OCI-LY1 (cell line): ENCODE measurements at regions not wholly inside any gene's neighbourhood (a gene's known extent, or its start where the extent isn't known, plus 50 kb on each side); places are given as distances from the start of the nearest gene placed in this dataset.
"Not testable (repeated sequence)": the region's sequence is repeated elsewhere in the genome, so short reads cannot be mapped to it uniquely, and the experiment has no call there.

Experiments
- H2AFZ ChIP-seq: fragments of 200-600 bp; sonication (generic), shearing (Covaris generic); 2 replicates; pipeline ENCODE4 v1.6.0; 2014; ENCODE audit warnings: antibody characterized with exemption, mild to moderate bottlenecking, low read length
- H3F3A ChIP-seq: fragments of 200-600 bp; sonication (generic), shearing (Covaris generic); 2 replicates; pipeline ENCODE4 v1.6.0; 2014; ENCODE audit warnings: mild to moderate bottlenecking, antibody characterized with exemption, low read length, moderate library complexity; ENCODE audit not compliant: insufficient read depth
- H3K27ac ChIP-seq: fragments of 200-600 bp; sonication (generic); 2 replicates; pipeline ENCODE4 v1.5.1; 2014; ENCODE audit warnings: low read length, mixed run types, mild to moderate bottlenecking, low read depth; ENCODE audit not compliant: poor library complexity, severe bottlenecking
- H3K27me3 ChIP-seq: fragments of 200-600 bp; sonication (generic); 2 replicates; pipeline ENCODE4 v1.6.0; 2014; ENCODE audit warnings: antibody characterized with exemption, mild to moderate bottlenecking, low read length, moderate library complexity; ENCODE audit not compliant: insufficient read depth
- H3K36me3 ChIP-seq: fragments of 200-600 bp; sonication (generic); 2 replicates; pipeline ENCODE4 v1.6.1; 2014; ENCODE audit warnings: mild to moderate bottlenecking, antibody characterized with exemption, low read length, moderate library complexity, mixed read lengths; ENCODE audit not compliant: insufficient read depth
- H3K4me1 ChIP-seq: fragments of 200-600 bp; sonication (generic); 2 replicates; pipeline ENCODE4 v1.5.1; 2014; ENCODE audit warnings: mild to moderate bottlenecking, low read length, moderate library complexity; ENCODE audit not compliant: insufficient read depth, severe bottlenecking
- H3K4me2 ChIP-seq: fragments of 200-600 bp; sonication (generic), shearing (Covaris generic); 2 replicates; pipeline ENCODE4 v1.6.1; 2014; ENCODE audit warnings: low read length
- H3K4me3 ChIP-seq: fragments of 200-600 bp; sonication (generic); 2 replicates; pipeline ENCODE4 v1.5.1; 2014; ENCODE audit warnings: low read length, low read depth, mild to moderate bottlenecking, mixed read lengths; ENCODE audit not compliant: poor library complexity, severe bottlenecking
- H3K79me2 ChIP-seq: fragments of 200-600 bp; shearing (Covaris generic); 2 replicates; pipeline ENCODE4 v1.6.1; 2016; ENCODE audit warnings: mixed run types, low read length, mixed read lengths; ENCODE audit not compliant: insufficient read depth
- H3K9ac ChIP-seq: fragments of 200-600 bp; sonication (generic), shearing (Covaris generic); 2 replicates; pipeline ENCODE4 v1.6.1; 2014; ENCODE audit warnings: mild to moderate bottlenecking, low read length, mixed read lengths
- H3K9me2 ChIP-seq: fragments of 200-600 bp; sonication (generic), shearing (Covaris generic); 2 replicates; pipeline ENCODE4 v1.6.1; 2014; ENCODE audit warnings: low read depth, mild to moderate bottlenecking, low read length, mixed read lengths
- H3K9me3 ChIP-seq: fragments of 200-600 bp; shearing (Covaris generic); 2 replicates; pipeline ENCODE4 v1.6.1; 2014; ENCODE audit warnings: low read length, mixed read lengths
- H4K20me1 ChIP-seq: fragments of 200-600 bp; sonication (generic), shearing (Covaris generic); 2 replicates; pipeline ENCODE4 v1.6.0; 2016; ENCODE audit warnings: mild to moderate bottlenecking, low read length; ENCODE audit not compliant: insufficient read depth
- CTCF ChIP-seq: fragments of 200-600 bp; sonication (generic), shearing (Covaris generic); IDR thresholded peaks from 2 replicates; pipeline ENCODE4 v1.5.1; 2017; ENCODE audit warnings: mild to moderate bottlenecking, antibody characterized with exemption, low read length, moderate library complexity, mixed read lengths
- EZH2 ChIP-seq: fragments of 200-600 bp; sonication (generic), shearing (Covaris generic); IDR thresholded peaks from 2 replicates; pipeline ENCODE4 v1.8.0; 2017; ENCODE audit warnings: borderline replicate concordance, mixed run types, mild to moderate bottlenecking, antibody characterized with exemption, low read length, moderate library complexity, mixed read lengths

DNA sequence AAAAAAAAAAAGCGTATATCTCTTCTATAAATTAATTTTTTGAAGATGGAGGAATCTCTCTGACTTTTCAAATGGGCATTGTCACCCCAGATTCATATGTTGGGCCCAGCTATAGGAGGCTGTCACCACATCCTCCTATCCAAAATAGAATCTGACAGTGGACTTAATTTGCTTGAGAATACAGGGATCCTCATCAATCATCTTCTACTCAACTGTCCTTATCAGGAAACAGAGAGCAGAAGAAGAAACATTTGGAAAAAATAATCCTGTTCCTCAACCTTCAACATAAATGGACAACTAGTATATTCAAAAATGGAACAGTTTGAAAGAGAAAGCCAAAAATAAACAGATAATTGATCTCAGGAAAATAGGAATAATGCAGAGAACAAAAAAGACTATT, 725.4 kb upstream of the INTU start:
- H3K36me3 ChIP-seq = no peaks in the 10 kb centered on the region
- no peak for TF ChIP-seq EZH2
- TF ChIP-seq CTCF = no peak

GRCh38 chr4:126916049-126916625, 716.6 kb upstream of the INTU start:
- no peak overlapping the region for H3K9ac ChIP-seq
- no peaks in the 10 kb centered on the region for H3K4me1 ChIP-seq
- H3K9me2 ChIP-seq = no peaks in the 10 kb centered on the region
- H2AFZ ChIP-seq = no peak overlapping the region
- H3K27me3 ChIP-seq = no peaks in the 10 kb centered on the region
- H3K9me3 ChIP-seq = no peaks in the 10 kb centered on the region
- no peaks in the 10 kb centered on the region for H3K79me2 ChIP-seq
- no peak overlapping the region for H3K4me3 ChIP-seq
- H3K36me3 ChIP-seq = no peaks in the 10 kb centered on the region
- TF ChIP-seq CTCF (no peak), EZH2 (no peak)
- no peaks in the 10 kb centered on the region for H3F3A ChIP-seq
- no peak overlapping the region for H3K27ac ChIP-seq
- no peaks in the 10 kb centered on the region for H4K20me1 ChIP-seq
- no peak overlapping the region for H3K4me2 ChIP-seq

More for the DNA sequence above, 725.4 kb upstream of the INTU start:
- H3K4me2 ChIP-seq = no peak overlapping the region
- no peaks in the 10 kb centered on the region for H3K79me2 ChIP-seq
- no peaks in the 10 kb centered on the region for H3K9me2 ChIP-seq
- H3K27me3 ChIP-seq = no peaks in the 10 kb centered on the region
- no peak overlapping the region for H2AFZ ChIP-seq
- no peak overlapping the region for H3K9ac ChIP-seq
- no peaks in the 10 kb centered on the region for H3K4me1 ChIP-seq
- H3K27ac ChIP-seq = no peak overlapping the region
- H3F3A ChIP-seq = no peaks in the 10 kb centered on the region
- H3K9me3 ChIP-seq = no peaks in the 10 kb centered on the region
- no peak overlapping the region for H3K4me3 ChIP-seq
- H4K20me1 ChIP-seq = no peaks in the 10 kb centered on the region

DNA sequence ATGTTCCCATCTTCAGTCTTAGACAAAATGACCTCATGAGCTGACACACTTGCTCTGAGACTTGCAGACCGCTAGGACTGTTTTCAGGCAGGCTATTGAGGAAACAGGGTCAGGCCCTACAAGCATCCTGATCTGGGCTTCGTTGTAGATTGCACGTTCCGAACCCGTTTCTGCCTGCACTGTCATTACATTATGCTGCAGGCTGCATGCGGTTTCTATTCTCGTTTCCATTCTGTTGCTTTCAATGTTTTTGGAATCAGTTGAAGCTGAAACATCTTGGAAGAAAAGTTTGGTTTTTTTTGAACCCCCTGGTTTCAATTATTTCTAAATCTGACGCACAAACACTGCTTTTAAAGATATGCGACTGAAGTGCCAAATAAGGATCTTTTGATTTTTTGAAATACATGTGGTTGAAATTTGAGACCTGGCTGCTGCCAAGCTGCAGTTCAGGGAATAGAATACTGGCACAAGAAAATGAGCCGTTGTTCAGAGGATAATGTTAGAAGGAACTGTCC, 716.1 kb upstream of the INTU start:
- Histone ChIP-seq H3K9ac (no peak overlapping the region), H3K79me2 (no peaks in the 10 kb centered on the region), H3K9me2 (no peaks in the 10 kb centered on the region), H3K9me3 (no peaks in the 10 kb centered on the region), H3K27me3 (no peaks in the 10 kb centered on the region), H3K27ac (no peak overlapping the region), H3K36me3 (no peaks in the 10 kb centered on the region), H3K4me1 (no peaks in the 10 kb centered on the region), H3F3A (no peaks in the 10 kb centered on the region), H4K20me1 (no peaks in the 10 kb centered on the region), H3K4me2 (no peak overlapping the region), H3K4me3 (no peak overlapping the region), H2AFZ (no peak overlapping the region)
- TF ChIP-seq CTCF = no peak
- no peak for TF ChIP-seq EZH2

DNA sequence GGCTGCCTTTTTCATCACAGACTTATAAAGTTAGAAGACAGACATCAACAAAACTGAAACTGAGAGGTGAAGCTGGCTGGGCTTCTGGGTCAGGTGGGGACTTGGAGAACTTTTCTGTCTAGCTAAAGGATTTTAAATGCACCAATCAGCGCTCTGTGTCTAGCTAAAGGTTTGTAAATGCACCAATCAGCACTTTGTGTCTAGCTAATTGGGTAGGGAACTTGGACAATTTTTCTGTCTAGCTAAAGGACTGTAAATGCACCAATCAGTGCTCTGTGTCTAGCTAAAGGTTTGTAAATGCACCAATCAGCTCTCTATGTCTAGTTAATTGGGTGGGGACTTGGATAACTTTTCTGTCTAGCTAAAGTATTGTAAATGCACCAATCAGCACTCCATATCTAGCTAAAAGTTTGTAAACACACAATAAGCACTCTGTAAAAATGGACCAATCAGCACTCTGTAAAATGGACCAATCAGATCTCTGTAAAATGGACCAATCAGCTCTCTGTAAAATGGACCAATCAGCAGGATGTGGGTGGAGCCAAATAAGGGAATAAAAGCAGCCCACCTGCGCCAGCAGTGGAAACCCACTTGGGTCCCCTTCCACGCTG, 710.3 kb upstream of the INTU start:
- not testable (repeated sequence) for H4K20me1 ChIP-seq, H3K4me3 ChIP-seq, H3K27me3 ChIP-seq, H3F3A ChIP-seq, H2AFZ ChIP-seq, H3K4me2 ChIP-seq, H3K4me1 ChIP-seq, H3K27ac ChIP-seq, H3K36me3 ChIP-seq, H3K9me3 ChIP-seq, H3K79me2 ChIP-seq, H3K9ac ChIP-seq, H3K9me2 ChIP-seq
